Endodermal cell (in vitro differentiated cells): ENCODE measurements at regions not wholly inside any gene's neighbourhood (a gene's known extent, or its start where the extent isn't known, plus 50 kb on each side); places are given as distances from the start of the nearest gene placed in this dataset.

Experiments
- DNase-seq: peaks from one replicate; pipeline ENCODE4 v3.0.0-alpha.2; 2017
- H3K27ac ChIP-seq: 2 replicates; pipeline ENCODE4 v1.5.1; 2013; ENCODE audit warnings: mild to moderate bottlenecking, low read depth, low read length, moderate library complexity
- H3K27me3 ChIP-seq: 2 replicates; pipeline ENCODE4 v1.6.1; 2013; ENCODE audit warnings: mild to moderate bottlenecking, low read length, moderate library complexity; ENCODE audit not compliant: insufficient read depth, control insufficient read depth, poor library complexity, severe bottlenecking
- H3K36me3 ChIP-seq: 2 replicates; pipeline ENCODE4 v1.7.0; 2013; ENCODE audit warnings: mild to moderate bottlenecking, low read length, moderate library complexity; ENCODE audit not compliant: control insufficient read depth, insufficient read depth
- H3K4me1 ChIP-seq: one replicate; pipeline ENCODE4 v1.7.0; 2013; ENCODE audit warnings: low read length; ENCODE audit not compliant: control insufficient read depth, insufficient read depth
- H3K4me3 ChIP-seq: 2 replicates; pipeline ENCODE4 v1.5.1; 2013; ENCODE audit warnings: mild to moderate bottlenecking, low read length, moderate library complexity
- H3K9ac ChIP-seq: 2 replicates; pipeline ENCODE4 v1.6.1; 2013; ENCODE audit warnings: mild to moderate bottlenecking, low read length, moderate library complexity; ENCODE audit not compliant: poor library complexity, severe bottlenecking; ENCODE audit errors: extremely low read depth
- H3K9me3 ChIP-seq: 2 replicates; pipeline ENCODE4 v1.6.1; 2013; ENCODE audit warnings: mild to moderate bottlenecking, low read length, moderate library complexity; ENCODE audit not compliant: control insufficient read depth
- H3K27ac Mint-ChIP-seq: 2 replicates; pipeline ENCODE4 v1.8.0; 2020; ENCODE audit warnings: mixed read lengths
- H3K27me3 Mint-ChIP-seq: 2 replicates; pipeline ENCODE4 v1.8.0; 2021; ENCODE audit warnings: mild to moderate bottlenecking, mixed read lengths; ENCODE audit not compliant: insufficient read depth
- H3K36me3 Mint-ChIP-seq: 2 replicates; pipeline ENCODE4 v1.8.0; 2020; ENCODE audit warnings: low read depth, mixed read lengths
- H3K4me1 Mint-ChIP-seq: 2 replicates; pipeline ENCODE4 v1.8.0; 2020; ENCODE audit warnings: mixed read lengths
- H3K4me3 Mint-ChIP-seq: 2 replicates; pipeline ENCODE4 v1.8.0; 2020; ENCODE audit warnings: mild to moderate bottlenecking, moderate library complexity, mixed read lengths
- H3K9me3 Mint-ChIP-seq: 2 replicates; pipeline ENCODE4 v1.8.0; 2020; ENCODE audit warnings: mild to moderate bottlenecking, mixed read lengths
- CTCF ChIP-seq: fragments of 200-600 bp; sonication (generic); conservative IDR thresholded peaks from 2 replicates; pipeline ENCODE4 v1.5.0; 2021; ENCODE audit warnings: antibody characterized with exemption, mild to moderate bottlenecking
- WGBS, 2 experiments: methylation state at CpG; one replicate each; pipeline versions ENCODE4 v1.1.5 to v1.1.7; 2013; ENCODE audit warnings: missing lambda C conversion rate in 2 of 2, mixed read lengths in 1 of 2; ENCODE audit not compliant: insufficient coverage in 1 of 2, insufficient read length in 1 of 2; 5-methylcytosine and 5-hydroxymethylcytosine counted together

GRCh38 chr14:100403105-100403504, 80.0 kb downstream of the SLC25A47 start:
- 93 to 95% methylated on average over 4 to 5 of the region's 5 CpGs for WGBS, 2 experiments
- no peak overlapping the region for H3K9ac ChIP-seq
- H3K4me1 ChIP-seq = peaks cover 4% of the 10 kb centered on the region
- H3K27ac Mint-ChIP-seq = no peak overlapping the region
- H3K4me1 Mint-ChIP-seq = peaks cover 11% of the 10 kb centered on the region
- H3K36me3 Mint-ChIP-seq = no peaks in the 10 kb centered on the region
- H3K9me3 Mint-ChIP-seq = no peaks in the 10 kb centered on the region
- no peak for TF ChIP-seq CTCF
- no peaks in the 10 kb centered on the region for H3K9me3 ChIP-seq
- no peak overlapping the region for H3K4me3 ChIP-seq
- H3K4me3 Mint-ChIP-seq = no peak overlapping the region
- no peak for DNase-seq
- H3K27ac ChIP-seq = no peak overlapping the region
- no peaks in the 10 kb centered on the region for H3K27me3 ChIP-seq
- no peaks in the 10 kb centered on the region for H3K36me3 ChIP-seq
- H3K27me3 Mint-ChIP-seq = peaks cover 44% of the 10 kb centered on the region

GRCh38 chr14:100403802-100404365, 80.7 kb downstream of the SLC25A47 start:
- 93 to 100% methylated on average over 8 to 10 of the region's 10 CpGs for WGBS, 2 experiments
- no peaks in the 10 kb centered on the region for H3K9me3 Mint-ChIP-seq
- peaks cover 38% of the 10 kb centered on the region for H3K27me3 Mint-ChIP-seq
- peaks cover 11% of the 10 kb centered on the region for H3K4me1 Mint-ChIP-seq
- no peak for DNase-seq
- Histone ChIP-seq H3K9me3 (no peaks in the 10 kb centered on the region), H3K27me3 (no peaks in the 10 kb centered on the region), H3K4me1 (no peaks in the 10 kb centered on the region), H3K27ac (no peak overlapping the region), H3K4me3 (no peak overlapping the region), H3K36me3 (no peaks in the 10 kb centered on the region), H3K9ac (no peak overlapping the region)
- TF ChIP-seq CTCF = no peak
- H3K4me3 Mint-ChIP-seq = no peak overlapping the region
- H3K36me3 Mint-ChIP-seq = no peaks in the 10 kb centered on the region
- no peak overlapping the region for H3K27ac Mint-ChIP-seq

- Histone ChIP-seq H3K27ac (no peak overlapping the region), H3K36me3 (no peaks in the 10 kb centered on the region), H3K9ac (no peak overlapping the region), H3K27me3 (no peaks in the 10 kb centered on the region), H3K9me3 (no peaks in the 10 kb centered on the region), H3K4me3 (no peak overlapping the region), H3K4me1 (no peaks in the 10 kb centered on the region)
- H3K4me1 Mint-ChIP-seq = peaks cover 14% of the 10 kb centered on the region
- H3K4me3 Mint-ChIP-seq = no peak overlapping the region
- H3K9me3 Mint-ChIP-seq = no peaks in the 10 kb centered on the region
- DNase-seq = no peak
- no peak overlapping the region for H3K27ac Mint-ChIP-seq
- 91 to 100% methylated on average over 2 to 4 of the region's 4 CpGs for WGBS, 2 experiments
- peaks cover 33% of the 10 kb centered on the region for H3K27me3 Mint-ChIP-seq
- TF ChIP-seq CTCF = no peak
- H3K36me3 Mint-ChIP-seq = no peaks in the 10 kb centered on the region
These were observed 81.3 kb downstream of the SLC25A47 start for GRCh38 chr14:100404419-100404818.
